UCSD-AML1 (cell line): ENCODE measurements at regions not wholly inside any gene's neighbourhood (a gene's known extent, or its start where the extent isn't known, plus 50 kb on each side); places are given as distances from the start of the nearest gene placed in this dataset.

Experiments
- DNase-seq: peaks from one replicate; lab custom pipeline; 2025; ENCODE audit not compliant: unreplicated experiment; lab: John Stamatoyannopoulos, UW

DNA sequence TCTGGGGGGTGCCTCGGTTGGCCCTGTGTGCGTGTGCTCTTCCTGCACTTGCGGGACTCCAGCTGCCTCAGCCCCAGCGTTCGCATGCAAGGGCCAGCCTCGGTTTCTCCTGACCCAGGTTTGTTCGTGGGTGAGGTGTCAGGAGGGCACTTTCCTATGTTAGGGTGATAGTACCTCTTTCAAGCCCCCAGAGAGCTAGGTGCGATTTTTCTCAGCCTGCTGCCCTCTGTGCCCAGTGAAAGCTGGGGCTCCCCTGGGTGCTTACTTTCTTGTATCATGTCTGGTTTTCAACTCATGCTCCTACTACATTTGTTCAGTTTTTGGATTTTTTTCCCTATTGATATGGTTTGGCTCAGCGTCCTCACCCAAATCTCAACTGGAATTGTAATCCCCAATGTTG, 289.2 kb downstream of the TEX29 start:
- DNase-seq, result no peak

DNA sequence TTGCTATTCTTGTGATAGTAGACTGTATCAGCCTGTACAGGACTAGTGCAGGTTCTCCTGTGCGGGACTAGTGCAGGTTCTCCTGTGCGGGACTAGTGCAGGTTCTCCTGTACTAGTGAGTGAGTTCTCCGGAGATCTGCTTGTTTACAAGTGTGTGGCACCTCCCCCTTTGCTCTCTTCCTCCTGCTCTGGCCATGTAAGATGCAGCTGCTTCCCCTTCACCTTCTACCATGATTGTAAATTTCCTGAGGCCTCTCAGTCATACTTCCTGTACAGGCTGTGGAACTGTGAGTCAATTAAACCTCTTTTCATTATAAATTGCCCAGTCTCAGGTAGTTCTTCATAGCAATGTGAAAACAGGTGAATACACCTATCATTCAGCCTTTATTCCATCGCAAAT, 289.6 kb downstream of the TEX29 start:
- no peak for DNase-seq

DNA sequence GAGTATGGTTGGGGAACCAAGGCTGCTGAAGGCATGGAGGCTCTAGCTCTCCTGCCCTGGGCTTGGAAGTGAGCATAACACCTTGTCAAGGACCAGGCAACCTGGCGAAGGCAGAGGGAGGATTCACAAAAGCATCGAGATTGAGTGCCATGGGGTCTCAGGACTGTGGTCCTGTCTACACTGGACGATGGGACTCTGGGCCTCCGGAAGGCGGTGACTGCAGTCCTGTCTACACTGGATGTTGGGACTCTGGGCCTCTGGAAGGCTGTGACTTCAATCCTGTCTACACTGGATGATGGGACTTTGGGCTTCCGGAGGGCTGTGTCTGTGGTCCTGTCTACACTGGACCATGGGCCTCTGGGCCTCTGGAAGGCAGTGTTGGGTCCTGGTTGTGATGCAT, 290.4 kb downstream of the TEX29 start:
- DNase-seq, result no peak

DNA sequence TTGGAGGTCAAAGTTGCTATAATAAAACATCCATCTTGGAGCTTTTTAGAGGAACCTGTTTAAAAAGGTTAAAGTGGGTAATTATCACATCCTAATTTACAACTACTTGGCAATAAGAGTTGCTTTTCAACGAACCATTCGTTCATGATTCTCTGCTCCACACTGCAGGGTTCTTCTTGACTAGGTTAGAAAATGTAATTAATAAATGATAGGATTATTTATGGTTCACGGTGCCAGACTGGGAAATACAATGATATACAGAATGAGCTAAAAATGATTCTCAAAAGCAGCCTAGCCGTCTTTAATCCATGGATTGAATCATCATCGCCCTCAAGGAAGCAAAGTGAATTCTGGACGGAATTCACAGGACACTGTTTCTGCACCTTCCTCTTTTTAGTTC, 291.2 kb downstream of the TEX29 start:
- DNase-seq, result no peak

DNA sequence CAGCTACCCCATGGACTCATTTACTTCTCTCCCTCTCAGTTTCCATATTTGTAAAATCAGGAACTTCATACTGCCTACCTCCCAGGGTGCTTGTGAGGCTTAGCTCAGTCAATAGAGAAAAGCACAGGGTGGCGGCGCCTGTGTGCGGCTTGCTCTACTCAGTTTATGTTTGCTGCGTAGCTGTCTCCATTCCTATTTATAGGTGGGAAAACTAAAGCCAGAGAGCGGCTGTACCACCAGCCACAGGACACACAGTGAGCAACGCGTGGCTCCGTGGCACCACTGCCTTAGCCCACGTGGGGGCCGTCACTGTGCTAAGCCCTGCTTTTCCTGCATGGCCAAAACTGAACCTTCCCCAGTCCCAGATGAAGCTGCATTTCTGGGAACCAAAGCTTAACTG, 292.4 kb downstream of the TEX29 start:
- no peak for DNase-seq

DNA sequence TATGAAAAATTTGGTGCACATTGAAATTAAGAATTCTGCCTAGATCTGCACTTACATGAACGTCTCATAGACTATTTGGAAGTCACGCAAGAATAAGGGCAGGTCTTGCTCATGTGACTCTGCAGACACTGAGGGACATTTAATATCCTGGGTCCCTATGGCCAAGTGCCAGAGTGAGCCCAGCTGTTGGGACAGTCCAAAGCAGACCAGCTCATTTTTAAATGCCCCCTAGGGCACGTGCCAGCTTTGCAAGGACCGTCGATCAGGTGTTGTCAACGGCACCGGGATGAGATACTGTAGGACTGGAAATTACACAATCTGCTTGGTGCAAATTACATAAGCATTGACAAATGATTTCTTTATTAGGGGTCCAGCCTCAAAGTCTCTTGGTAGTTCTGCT, 293.6 kb downstream of the TEX29 start:
- DNase-seq, result no peak

DNA sequence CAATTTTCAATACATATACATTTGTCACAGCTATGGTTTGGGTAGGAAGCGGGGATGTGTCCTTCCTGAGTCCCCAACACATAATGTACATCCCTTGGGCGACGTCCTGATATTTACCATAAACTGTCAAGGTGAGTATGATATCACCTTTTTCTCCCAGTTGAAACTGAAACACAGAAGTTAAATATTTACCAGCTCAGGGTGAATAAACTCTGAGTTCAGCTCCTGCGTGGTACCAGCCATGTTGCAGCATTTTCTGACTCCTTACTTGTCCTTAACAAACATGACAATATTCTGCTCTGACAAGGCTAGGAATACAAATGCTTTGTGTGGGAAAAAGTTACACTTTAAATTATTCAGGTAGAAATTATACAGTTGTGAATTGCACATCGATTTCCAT, 294.2 kb downstream of the TEX29 start:
- DNase-seq, result no peak

DNA sequence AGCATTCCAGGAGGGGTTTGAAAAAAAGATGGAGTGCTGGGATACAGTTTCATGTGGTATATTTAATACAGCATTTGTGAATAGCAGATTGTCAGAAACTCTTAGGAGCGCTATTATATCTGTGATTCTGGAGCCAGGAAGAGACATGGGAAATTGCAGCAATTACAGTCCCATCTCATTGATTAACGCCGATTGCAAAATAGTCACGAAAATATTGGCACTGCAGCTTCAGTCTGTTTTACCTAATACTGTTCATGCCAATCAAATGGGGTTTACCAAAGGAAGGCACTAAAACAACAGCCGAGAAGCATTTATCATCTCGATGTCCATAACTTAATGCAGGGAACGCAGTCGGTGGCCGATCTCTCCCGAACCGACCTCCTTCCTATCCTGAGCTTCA, 295.8 kb downstream of the TEX29 start:
- no peak for DNase-seq

DNA sequence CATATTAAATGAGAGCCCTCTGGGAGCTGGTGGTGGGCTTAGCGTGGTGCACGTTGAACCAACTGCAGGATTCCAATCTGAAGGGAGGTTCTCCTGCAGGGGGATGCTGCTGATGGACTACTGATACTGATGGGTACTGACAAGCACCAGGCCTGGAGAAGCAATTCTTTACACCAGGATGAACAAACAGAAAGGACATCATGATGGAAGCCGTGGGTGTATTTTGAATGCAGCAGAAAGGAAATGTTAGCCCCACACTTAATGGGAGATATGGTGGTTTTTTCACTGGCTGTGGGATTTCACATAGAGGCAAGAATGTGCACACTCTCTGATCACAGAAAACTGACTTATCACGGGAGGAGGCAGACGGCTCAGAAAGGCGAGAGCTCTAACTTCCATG, 299.7 kb downstream of the TEX29 start:
- DNase-seq, result no peak

DNA sequence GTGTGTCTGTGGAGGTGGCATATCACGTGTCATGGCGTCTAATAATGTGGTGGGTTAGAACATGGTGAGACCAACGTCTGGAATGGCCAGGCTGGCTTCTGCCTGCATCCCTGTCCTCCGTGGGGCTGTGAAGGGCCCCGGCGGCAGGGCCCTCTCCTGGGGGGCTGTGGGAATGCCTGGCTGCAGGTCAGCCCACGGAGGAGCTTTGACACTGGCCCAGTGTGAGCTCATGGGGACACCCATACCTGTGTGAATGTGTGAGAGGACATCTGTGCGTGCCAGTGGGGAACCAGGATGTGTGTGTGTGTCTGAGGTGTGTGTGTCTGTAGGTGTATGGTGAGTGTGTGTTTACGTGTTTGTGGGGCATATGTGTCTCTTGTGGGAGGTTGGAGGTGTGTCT, 300.1 kb downstream of the TEX29 start:
- DNase-seq, result no peak

DNA sequence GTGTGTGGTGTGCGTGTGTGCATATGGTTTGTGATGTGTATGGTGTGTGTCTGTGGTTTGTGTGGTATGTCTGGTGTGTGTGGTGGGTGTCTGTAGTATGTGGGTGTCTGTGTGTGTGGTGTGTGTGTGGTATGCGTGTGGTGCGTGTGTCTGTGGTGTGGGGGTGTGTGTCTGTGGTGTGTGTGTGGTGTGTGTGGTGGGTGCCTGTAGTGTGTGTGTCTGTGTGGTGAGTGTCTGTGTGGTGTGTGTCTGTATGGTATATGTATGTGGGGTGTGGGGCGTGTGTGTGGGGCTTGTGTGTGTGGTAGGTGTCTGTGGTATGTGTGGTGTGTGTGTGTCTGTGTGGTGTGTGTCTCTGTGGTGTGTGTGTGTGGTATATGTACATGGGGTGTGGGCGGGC, 300.7 kb downstream of the TEX29 start:
- no peak for DNase-seq

DNA sequence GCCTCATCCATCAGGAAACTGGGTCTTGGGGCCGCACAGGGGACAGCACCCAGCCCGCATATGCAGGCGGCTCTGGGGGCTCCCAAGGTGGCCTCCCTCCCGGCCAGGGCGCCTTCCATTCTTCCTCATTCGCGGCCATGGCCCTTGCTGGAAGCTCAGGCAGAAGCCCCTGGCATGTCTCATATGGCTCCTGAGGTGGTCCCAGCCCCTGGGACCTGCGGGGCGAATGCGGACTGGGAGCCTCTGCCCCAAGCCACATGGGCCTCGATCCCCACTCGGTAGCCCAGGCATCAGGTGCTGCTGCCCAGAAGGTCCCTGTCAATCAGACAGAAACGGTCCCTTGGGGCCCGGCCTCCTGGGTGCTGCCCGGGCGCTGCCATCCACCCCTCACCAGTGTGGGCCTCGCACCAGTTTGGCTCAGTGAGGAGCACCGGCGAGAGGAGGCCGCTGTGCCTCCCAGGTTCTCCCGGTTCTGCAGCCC, 301.6 kb downstream of the TEX29 start:
- DNase-seq, result no peak

DNA sequence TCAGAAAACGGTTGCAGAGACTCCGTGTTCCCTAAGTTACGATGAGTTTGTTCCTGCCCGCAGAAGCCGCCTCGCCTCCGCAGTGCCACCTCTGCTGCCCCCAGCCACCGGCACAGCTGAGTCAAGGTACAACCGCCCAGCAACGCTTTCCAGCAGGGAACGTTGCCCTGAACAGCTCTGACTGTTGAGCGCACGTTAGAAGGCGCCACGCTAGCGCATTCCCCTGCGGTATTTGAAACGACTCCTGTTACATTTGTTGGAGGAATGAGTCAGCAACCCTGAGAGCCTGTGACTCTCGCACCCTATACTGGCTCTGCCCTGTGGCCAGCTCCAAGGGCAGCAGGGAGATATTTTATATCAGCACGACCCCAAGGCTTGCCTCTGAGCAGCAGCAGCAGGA, 302.8 kb downstream of the TEX29 start:
- no peak for DNase-seq

DNA sequence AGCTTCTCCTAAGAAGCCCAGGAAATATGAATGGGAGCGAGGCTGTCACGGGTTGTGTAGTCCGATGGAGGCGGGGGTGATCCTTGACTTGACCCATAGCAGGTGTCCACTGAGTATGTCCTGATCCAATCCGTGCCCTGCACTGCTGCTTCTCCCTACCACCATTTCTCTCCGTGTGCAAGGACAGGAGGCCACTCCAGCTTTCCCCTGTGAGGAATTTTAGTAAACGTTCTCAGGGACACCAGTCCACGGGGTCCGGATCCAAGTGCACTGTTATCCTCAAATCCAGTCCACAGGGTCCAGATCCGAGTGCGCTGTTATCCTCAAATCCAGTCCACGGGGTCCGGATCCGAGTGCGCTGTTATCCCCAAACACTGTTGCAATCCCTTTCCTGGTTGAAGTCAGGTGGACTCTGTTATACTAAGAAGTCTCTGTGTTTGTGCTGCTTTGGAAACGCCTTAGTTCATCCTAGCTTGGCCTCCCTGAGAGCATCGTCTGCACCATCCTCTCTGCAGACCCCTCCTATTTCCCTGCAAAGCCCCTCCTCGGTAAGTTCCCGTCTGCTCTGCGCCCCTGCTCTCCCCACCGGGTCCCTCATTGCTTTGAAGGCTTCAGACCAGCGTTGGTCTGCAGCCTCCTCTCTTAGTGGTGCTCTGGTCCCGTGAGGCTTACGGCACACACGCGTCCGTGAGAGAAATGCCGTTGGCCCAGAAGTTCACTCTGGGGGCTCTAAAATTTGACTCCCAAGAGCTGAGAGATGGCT, 303.5 kb downstream of the TEX29 start:
- DNase-seq, result no peak

DNA sequence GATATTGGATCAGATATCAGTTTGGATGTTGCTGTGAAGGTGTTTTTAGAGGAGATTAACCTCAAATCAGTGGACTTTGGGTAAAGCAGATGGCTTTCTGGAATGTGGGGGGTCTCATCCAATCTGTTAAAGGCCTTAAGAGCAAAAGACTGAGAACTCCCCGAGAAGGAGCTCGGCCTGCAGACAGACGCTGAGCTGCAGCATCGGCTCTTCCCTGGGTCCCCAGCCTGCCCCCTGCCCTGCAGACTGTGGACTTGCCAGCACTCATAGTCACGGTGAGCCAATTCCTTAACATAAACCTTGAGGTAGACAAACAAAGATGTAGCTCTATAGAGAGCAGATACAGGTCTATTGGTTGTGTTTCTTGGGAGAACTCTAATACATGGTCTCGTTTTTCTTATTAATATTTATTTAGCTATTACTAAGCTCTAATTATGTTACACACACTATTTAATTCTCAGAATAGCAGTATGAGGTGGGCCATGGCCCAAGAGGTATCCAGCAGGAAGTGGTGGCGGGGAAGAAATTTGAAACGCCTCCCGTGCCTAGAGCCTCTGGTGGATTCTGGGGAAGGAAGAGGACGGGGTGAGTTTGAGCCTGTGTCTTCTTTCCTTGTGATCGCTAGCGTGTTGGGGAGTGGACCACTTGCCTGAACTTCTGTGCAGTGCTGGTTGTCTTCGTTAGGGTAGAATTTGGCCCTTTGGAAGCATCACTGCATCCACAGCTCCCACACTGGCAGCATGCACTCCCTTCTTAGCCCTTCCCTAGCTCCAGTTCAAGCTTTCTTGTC, 305.3 kb downstream of the TEX29 start:
- no peak for DNase-seq

DNA sequence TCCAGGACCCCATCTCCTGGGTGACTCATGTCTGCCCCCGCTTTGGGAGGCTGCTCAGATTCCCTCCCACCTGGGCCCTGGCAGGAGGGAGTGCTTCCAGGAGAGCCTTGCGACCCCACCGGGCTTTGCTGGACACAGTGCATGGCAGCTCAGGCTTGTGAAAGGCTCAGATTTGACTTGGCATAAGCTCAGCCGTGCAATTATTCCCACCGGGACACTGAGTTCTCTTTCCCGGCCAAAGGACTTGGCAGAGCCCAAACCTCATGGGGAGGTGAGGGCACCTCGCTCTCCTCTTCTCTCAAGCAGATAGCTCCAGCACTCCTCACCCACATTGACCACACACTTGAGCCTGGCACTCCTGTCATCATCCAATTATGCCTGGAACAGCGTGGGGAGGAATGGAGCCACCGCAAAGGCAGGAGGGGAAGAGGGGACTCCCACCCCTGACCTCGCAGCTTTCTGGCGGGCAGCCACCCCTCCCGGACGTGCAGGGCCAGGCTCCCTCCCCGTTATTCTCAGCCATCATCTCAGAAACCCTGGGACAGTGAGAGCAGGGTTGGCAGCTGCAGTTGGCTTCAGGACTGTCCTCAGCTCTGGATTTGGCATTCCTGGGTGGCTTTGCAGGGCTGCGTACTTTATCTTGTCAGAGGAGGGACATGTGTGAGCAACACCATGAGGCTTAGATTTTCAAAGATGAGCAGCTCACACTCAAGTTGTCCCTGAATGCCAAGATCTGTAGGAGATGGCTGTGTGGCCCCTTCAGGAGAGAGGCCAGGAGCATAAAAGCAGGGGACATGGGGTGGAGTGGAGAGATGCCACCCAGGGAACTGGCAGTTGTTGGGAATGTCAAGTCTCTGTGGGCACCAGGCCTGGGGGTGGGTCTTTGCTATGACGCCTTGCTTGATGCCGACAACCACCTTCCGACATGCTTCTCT, 306.2 kb downstream of the TEX29 start:
- DNase-seq, result no peak

DNA sequence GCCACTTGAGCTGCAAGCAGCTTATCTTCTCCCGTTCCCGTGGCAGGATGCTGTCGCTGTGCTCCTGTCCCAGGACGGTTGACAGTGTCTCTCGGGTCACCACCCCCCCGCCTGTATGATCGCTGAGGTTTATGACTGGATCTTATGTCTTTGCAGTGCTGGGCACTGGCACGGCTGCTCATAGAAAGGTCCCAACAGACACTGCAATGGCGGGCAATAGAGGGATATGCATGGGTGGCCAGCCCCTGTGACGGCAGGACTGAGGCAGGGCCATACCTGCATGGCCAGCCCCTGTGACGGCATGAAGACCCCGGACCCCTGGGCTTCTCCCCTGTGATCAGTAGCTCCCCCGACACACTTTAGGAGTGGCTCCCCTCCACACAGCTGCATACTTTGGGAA, 307.2 kb downstream of the TEX29 start:
- no peak for DNase-seq

DNA sequence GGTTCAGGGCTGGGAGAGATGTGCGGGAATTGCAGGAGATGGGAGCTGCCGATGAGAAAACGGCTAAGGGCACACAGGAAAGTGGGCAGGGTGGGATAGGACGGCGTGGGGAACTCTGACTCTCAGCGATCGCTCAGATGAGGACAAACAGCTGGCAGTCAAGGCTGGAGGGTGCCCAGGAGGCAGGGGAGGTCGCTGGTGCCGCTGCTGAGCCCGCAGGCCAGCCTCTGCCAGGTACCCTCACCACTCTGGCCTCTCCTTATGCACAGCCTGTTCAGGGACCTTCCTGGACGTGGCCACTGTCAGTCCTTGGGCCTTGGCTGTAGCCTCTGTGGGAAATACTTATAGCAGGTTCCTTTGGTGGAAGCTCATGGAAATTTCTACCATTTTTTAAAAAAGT, 308.6 kb downstream of the TEX29 start:
- no peak for DNase-seq

DNA sequence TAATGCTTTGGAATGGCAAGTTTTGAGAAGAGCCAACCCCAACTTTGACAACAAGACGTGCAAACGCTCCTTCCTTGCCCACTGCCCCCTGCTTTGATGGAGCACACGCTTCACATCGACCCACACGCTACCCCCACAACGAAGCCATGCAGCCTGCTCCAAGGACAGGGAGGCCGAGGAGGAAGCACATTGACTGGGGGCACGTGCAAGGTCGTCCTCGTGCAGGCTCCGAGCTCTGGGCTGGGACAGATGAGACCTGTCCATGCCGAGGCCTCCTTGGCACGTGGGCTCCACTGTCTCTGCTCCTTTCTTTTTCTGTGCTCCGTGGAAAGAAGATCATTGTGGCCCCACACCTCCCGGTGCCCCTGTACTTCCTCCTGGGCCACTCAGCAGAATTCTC, 309.0 kb downstream of the TEX29 start:
- DNase-seq, result no peak

DNA sequence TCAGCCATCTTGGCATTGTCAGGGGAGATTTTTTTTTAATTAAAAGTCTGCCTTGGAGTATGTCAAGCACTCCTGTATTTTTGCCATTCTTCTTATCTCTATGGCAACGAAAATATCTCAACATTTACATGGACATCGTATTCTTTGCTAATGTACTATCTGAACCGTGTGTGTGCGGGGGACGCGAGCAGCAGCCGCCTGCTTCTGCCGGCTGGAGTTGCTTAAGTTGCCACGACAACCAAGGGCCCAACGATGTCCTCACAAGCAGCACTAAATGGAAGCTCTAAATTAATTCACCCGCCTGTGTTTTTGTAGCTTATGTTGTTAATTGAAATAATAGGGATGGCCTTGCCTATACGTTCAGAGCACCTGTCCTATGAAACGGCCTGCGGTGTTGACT, 309.5 kb downstream of the TEX29 start:
- DNase-seq, result no peak

DNA sequence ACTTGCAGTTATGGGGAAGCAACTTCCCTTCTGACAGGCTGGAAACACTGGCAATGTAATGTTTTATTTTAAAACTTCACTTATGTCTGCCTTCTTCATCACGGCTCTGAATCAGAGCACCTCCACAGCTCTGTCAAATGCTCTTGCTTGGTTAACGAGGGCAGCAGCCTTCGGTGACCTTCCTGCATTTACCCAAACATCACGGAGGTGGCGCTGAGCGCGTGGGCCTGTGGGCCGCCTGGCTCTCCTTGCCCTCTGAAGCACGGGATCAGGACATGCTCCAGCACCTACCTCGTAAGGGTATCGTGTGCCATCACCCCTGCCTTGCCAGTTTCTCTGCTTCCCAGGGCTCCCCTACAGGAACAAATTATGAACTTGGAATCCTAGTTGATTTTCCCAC, 310.0 kb downstream of the TEX29 start:
- no peak for DNase-seq
